ENCODE measurements at regions not wholly inside any gene's neighbourhood (a gene's known extent, or its start where the extent isn't known, plus 50 kb on each side); places are given as distances from the start of the nearest gene placed in this dataset.

DNA sequence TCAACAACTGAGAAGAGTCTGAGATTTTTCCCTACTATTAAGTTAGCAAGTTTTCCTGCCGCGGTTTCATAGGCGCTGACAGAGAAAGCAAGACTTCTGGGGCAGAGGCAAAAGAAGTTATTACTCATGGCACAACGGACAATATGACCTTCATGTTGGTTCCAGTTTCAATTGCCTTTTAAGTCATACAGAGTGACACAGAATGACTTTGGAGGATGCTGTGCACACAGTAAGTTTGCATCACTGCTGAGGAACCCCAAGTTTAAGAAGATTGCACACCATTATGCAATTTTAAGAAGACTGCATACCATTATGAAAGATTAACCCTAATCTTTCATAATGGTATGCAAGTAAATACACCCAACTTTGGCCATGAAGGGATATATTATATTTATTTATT is 626.5 kb upstream of the CHORDC1 start:
- TF ChIP-seq CTCF (IDR thresholded peaks at IDR 0.05) (no peak), POLR2A (IDR thresholded peaks at IDR 0.05) (no peak)
